ENCODE measurements at regions not wholly inside any gene's neighbourhood (a gene's known extent, or its start where the extent isn't known, plus 50 kb on each side); places are given as distances from the start of the nearest gene placed in this dataset.

GRCh38 chr7:46847126-46847525 is 734.8 kb downstream of the TNS3 start:
- Histone ChIP-seq H3K9me2 (ENCODE audit: insufficient read depth) (no peaks in the 10 kb centered on the region), H3K9ac (ENCODE audit: low read length) (no peak overlapping the region), H3K4me3 (replicated peaks in 1 of 2; ENCODE audit: low read depth in 1 of 2, low read length in 2 of 2) (no peak overlapping the region), H3K4me1 (ENCODE audit: control insufficient read depth in 1 of 2, insufficient read depth in 2 of 2, low read length in 2 of 2) (no peaks in the 10 kb centered on the region), H2AFZ (ENCODE audit: low read depth, low read length, poor library complexity, severe bottlenecking) (no peak overlapping the region), H3K9me3 (ENCODE audit: control insufficient read depth in 1 of 2, insufficient read depth in 1 of 2, low read depth in 1 of 2, low read length in 2 of 2) (no peaks in the 10 kb centered on the region), H3K27me3 (ENCODE audit: insufficient read depth, low read length) (no peaks in the 10 kb centered on the region), H4K20me1 (ENCODE audit: insufficient read depth) (no peaks in the 10 kb centered on the region), H3K4me2 (ENCODE audit: low read length) (no peak overlapping the region), H3K79me2 (ENCODE audit: insufficient read depth, low read length) (no peaks in the 10 kb centered on the region), H3K36me3 (ENCODE audit: control insufficient read depth in 1 of 2, insufficient read depth in 2 of 2, low read length in 2 of 2) (no peaks in the 10 kb centered on the region), H3K27ac (ENCODE audit: low read depth, low read length) (no peak overlapping the region)
- POLR2A ChIA-PET, result no interaction called here
- RAD21 ChIA-PET (ENCODE audit: low non-redundant PET in 1 of 2, low total read pairs in 2 of 2, uncharacterized antibody in 2 of 2, unreplicated experiment in 2 of 2), result no interaction called here
- intact Hi-C loops (cut with micrococcal nuclease), result no loop called here
- ATAC-seq, result no peak
- no peak for DNase-seq (ENCODE audit: low read depth, low spot score)
- no TSS peak for BruUV-seq (replicated peaks)
- TF ChIP-seq EZH2phosphoT487 (IDR thresholded peaks at IDR 0.05; ENCODE audit: borderline replicate concordance) (no peak), CBX3 (IDR thresholded peaks at IDR 0.05; ENCODE audit: low read depth) (no peak), ATF3 (IDR thresholded peaks at IDR 0.05) (no peak), JUND (IDR thresholded peaks at IDR 0.05) (no peak), RAD21 (IDR thresholded peaks at IDR 0.05; ENCODE audit: low read depth) (no peak), ZBTB33 (IDR thresholded peaks at IDR 0.05; ENCODE audit: extremely low read depth, insufficient replicate concordance, low read length) (no peak), TCF7L2 (IDR thresholded peaks at IDR 0.05; ENCODE audit: borderline replicate concordance, extremely low read depth, insufficient read depth, insufficient read length) (no peak), EGR1 (IDR thresholded peaks at IDR 0.05; ENCODE audit: low read depth) (no peak), ZFX (IDR thresholded peaks at IDR 0.05) (no peak), POLR2AphosphoS5 (IDR thresholded peaks at IDR 0.05; ENCODE audit: low read depth, low read length) (no peak), CTCF (IDR thresholded peaks at IDR 0.05 in 2 of 3, conservative IDR thresholded peaks at IDR 0.05 in 1 of 3; ENCODE audit: borderline replicate concordance in 1 of 3, insufficient read depth in 1 of 3, low read depth in 2 of 3, low read length in 2 of 3) (no peak), SRF (IDR thresholded peaks at IDR 0.05; ENCODE audit: low read depth) (no peak), MAX (IDR thresholded peaks at IDR 0.05) (no peak), YY1 (IDR thresholded peaks at IDR 0.05; ENCODE audit: extremely low read depth, insufficient replicate concordance, low read depth, low read length) (no peak), ELF1 (IDR thresholded peaks at IDR 0.05; ENCODE audit: borderline replicate concordance, low read depth) (no peak), SP1 (IDR thresholded peaks at IDR 0.05; ENCODE audit: low read depth) (no peak)
- CTCF ChIA-PET, result no interaction called here
